Hematopoietic multipotent progenitor cell treated with erythropoietin and hydrocortisone succinate and interleukin-3 and kit ligand, for 4 days (in vitro differentiated cells): ENCODE measurements at regions not wholly inside any gene's neighbourhood (a gene's known extent, or its start where the extent isn't known, plus 50 kb on each side); places are given as distances from the start of the nearest gene placed in this dataset.
"Not testable (repeated sequence)": the region's sequence is repeated elsewhere in the genome, so short reads cannot be mapped to it uniquely, and the experiment has no call there.

Experiments
- DNase-seq: peaks from one replicate; pipeline ENCODE4 v3.0.0-alpha.2; 2015

- no peak for DNase-seq
Observed at GRCh38 chr14:41549821-41550607, 56.7 kb upstream of the LRFN5 start.

DNA sequence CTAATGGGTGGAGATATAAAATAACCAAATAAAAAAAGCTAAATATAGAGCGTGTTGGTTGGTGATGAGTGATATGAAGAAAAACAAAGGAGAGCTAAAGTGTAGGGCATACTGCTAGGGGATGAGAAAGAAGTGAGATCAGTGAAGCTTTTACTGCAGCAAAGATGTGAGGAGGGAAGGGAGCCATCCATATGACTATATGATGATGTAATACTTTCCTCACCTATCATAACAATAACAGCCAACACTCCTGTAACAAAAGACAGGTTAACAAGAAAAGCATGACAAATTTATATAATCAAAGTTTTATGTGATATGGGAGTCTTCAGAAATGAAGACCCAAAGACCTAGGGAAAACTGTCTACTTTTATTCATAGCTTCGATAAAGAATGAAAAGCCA, 57.4 kb upstream of the LRFN5 start:
- no peak for DNase-seq

GRCh38 chr14:41548666-41549065, 58.0 kb upstream of the LRFN5 start:
- no peak for DNase-seq

DNA sequence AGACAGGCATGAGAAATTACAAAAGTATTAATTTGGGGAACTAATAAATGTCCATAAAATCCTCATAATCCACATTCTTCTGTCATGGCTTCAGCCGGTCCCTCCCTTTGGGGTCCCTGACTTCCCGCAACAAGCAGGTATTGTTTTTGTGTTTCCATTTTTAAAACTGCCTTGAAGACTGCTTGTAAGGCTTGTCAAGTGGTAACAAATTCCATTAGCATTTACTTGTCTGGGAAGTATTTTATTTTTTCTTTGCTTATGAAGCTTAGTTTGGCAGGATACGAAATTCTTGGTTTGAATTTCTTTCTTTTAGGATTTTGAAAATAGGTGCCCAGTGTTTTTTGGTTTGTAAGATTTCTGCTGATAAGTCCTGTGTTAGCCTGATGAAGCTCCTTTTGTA, 65.3 kb upstream of the LRFN5 start:
- no peak for DNase-seq

DNA sequence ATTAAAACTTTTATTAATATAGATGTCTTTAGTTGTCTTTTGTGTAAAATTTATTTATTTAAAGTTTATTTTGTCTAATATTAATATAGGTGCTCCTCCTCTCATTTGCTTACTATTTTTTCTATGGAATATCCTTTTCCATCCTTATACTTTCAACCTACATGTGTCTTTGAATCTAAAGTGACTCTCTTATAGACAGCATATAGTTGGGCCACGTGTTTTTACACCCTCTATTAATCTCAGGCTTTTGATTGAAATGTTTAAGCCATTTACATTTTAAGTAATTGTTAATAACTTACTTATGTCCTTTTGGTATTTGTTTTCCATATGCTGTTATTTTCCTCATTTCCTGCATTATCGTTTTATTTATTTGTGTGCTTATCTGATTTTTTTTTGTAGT, 74.4 kb upstream of the LRFN5 start:
- no peak for DNase-seq

DNA sequence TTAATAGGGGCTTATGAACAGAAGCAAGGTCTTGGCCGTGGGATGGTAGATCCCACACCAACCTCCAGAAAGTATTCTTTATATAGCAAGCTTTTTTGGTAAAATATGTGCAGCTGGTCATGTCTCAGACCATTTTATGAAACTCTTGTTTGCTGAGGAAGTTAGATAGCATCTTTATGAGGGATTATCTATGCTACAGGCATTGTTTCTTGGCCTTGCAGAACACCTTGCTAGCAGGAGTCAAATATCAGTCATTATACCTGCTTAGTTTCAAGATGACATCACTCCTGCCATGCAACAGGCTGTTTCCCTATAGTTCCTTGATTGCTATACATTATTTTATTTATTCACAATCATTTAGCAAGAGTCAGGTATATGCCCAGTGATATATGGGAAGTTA, 84.8 kb upstream of the LRFN5 start:
- DNase-seq = no peak

- DNase-seq = not testable (repeated sequence)
Observed at GRCh38 chr14:41518030-41518429, 88.6 kb upstream of the LRFN5 start.

DNA sequence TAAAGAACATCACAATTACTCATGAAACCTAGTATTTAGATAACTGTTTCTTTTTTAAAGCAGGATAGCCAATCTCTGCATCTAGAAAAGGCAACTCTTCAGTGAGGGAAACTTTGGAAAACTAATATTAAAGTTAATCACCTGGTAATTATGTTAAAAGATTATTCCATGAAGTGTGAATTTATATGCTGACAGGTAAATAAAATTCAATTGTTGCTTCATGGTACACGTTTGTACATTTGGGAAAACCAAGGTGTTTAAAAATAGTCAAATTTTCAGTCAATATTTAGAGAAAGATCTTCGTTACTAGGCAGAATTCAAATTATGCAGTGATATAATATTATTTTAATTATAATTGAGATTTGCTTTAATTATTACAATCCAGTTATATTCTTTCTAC, 100.1 kb upstream of the LRFN5 start:
- DNase-seq = no peak

- DNase-seq = no peak
Observed at GRCh38 chr14:41505491-41505890, 101.2 kb upstream of the LRFN5 start.

DNA sequence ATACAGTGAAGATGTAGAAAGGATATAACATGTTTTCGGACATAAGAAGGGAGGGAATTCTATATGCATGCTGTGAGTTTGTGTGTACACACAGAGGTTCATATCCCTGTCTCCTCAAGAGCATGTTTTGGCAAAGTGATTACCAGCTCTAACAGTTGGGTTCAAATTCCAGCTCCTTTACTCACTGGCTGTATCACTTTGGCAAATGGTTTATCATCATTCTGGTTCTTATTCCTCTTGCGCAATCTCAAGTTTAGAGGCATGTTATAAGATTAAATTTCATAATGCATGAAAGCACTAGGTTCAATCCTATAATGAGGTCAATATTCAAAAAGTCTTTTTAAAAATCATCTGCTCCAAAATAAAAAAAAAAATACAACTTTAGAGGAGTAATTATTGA, 107.7 kb upstream of the LRFN5 start:
- no peak for DNase-seq

DNA sequence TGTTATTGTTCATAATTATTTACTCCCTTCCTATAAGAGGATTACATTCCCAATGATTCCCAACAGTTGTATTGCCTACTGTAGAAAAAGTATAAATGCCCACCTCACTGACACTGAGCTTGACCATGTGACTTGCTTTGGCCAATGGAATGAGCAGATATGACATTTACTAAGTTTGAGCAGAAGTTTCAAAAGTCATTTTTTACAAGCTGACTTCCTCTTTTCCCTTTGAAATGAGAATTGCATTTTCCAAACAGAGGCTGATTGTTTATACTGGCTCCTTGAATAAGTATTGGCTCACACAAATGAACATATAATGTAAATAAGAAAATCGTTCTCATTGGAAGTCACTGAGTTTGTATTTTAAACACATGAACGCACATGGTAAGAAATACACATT, 116.4 kb upstream of the LRFN5 start:
- DNase-seq = no peak

- DNase-seq = no peak
Observed at GRCh38 chr14:41489315-41489972, 117.2 kb upstream of the LRFN5 start.

DNA sequence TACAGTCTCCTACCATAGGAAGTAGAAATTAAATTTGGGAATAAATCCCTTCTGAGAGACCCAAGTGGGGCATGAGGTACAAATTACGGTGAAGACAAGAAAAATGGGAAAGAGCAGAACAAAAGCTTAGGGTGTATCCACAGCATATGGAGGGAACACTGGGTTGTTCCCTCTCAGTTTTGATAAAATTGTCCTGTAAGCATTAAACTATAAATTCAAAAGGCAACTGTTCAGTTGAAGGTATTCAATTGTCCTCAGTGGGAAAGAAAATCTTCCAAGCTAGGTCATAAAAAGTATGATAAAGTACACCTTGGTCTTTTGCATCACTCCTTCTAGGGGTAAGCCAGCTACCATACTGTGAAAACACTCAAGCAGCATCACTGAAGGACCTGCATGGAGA, 118.3 kb upstream of the LRFN5 start:
- no peak for DNase-seq

DNA sequence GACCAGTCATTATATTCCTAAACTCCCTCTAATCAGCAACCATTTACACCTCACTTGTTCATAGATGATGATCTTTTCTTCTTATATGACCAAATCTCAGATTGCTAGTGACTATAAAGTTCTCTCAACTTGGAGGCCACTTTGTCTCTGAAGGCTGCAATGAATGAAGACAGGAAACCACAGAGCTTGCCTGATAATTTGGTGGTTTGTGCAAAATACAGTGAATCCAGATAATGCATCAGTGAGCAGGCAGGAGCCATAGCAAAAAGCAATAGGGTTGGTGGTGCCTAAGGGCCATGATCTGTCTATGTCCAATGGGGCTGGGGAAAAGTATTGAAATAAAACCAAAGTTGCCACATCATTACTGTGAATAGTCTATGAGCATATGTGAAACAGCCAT, 123.8 kb upstream of the LRFN5 start:
- peak; percentile 28 for DNase-seq

DNA sequence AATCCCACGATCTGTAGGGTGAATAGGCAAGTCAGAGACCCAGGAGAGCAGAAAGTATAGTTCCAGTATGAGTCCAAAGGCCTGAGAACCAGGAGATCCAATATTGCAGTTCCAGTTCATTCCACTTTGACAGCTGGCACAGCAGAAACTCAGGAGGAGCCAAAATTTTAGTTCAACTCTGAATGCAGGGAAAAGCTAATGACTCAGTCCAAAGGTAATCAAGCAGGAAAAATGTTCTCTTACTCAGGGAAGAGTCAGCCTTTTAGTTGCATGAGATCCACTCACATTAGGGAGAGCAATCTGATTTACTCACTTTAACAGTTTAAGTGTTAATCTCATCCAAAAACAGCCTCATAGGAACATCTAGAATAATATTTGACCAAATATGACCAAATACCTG, 130.2 kb upstream of the LRFN5 start:
- no peak for DNase-seq

DNA sequence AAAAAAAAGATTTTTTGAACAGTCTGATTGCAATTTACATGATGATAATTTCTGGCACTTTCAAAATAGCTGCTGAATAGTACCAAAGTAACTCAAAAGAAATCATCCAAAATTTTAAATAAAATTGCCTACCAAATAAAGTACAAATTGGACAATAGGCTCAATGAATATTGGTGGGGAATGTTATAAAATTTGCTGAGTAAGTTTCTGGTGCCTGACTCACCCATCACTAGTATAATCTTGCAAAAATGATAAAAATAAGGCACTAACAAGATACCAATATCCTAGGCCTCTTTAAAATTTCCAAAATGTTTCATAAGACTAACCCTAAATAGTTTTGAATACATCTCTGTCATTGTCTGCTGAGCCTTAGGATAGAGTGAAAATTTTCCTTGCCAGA, 145.3 kb upstream of the LRFN5 start:
- no peak for DNase-seq

GRCh38 chr14:41457393-41457792, 149.3 kb upstream of the LRFN5 start:
- DNase-seq = no peak

DNA sequence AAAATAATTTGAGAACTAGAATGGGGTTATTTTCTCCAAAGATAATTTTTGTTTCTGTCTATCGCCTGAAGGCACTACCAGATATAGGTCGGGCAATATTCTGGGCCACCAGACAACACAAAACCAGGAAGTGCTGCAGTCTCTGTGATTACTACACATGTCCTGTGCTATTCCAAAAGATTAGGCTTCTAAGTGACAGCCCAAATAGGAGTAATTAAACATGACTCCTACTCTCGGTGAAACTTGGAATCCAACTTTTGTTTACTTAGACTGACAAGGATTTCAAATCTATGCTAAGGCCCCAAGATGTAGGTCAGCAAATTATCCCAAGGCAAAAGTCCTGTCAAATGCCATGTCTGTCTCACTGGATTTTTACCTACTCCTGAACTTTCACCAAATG, 157.6 kb upstream of the LRFN5 start:
- no peak for DNase-seq

- DNase-seq = no peak
Observed at GRCh38 chr14:41446008-41446407, 160.7 kb upstream of the LRFN5 start.

GRCh38 chr14:41423503-41423902, 183.2 kb upstream of the LRFN5 start:
- no peak for DNase-seq

- not testable (repeated sequence) for DNase-seq
Observed at GRCh38 chr14:41421308-41421707, 185.4 kb upstream of the LRFN5 start.

DNA sequence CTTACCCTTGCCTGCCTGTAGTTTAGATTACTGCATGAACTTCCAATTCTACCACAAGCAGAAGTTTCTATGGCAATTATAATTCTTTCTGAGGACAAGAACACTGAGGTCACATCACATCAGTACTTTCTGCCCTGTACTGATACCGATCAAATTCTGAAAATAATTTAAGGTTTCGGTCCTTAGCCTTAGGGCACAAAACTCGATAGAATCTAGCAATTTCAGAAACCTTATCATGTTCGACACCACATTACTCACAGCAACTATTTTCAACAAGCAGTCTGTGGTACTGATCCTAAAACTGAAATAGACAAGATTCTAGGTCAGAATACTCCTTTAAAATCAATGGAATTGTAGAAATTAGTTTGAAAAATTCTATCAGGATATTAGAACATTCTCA, 187.0 kb upstream of the LRFN5 start:
- DNase-seq = no peak

GRCh38 chr14:41418851-41419250, 187.8 kb upstream of the LRFN5 start:
- no peak for DNase-seq

DNA sequence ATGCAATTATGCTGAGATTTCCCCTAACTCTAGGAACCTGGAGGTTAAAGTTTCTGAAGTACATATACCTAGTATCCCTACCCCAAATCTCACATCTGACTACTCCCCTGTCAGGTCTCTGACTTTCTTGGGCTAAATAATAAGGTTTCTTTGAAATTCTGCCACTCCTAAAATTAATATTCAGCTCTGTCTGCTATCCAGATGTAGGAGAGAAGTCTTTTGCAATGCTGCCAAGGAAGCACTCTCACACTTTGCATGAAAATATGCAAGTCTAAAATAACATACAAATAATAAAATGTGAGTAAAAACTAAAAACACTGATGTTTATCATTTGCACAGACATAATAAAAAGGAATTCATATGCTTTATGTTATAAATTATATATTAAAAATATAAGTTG, 196.9 kb upstream of the LRFN5 start:
- no peak for DNase-seq

- DNase-seq = no peak
Observed at GRCh38 chr14:41404126-41404525, 202.6 kb upstream of the LRFN5 start.
